HL-60 (cell line): ENCODE measurements at regions not wholly inside any gene's neighbourhood (a gene's known extent, or its start where the extent isn't known, plus 50 kb on each side); places are given as distances from the start of the nearest gene placed in this dataset.

Source experiments
- CTCF ChIP-seq: IDR thresholded peaks from one replicate; pipeline ENCODE4 v1.5.1; 2011; ENCODE audit warnings: low read length, control low read depth, inconsistent platforms; ENCODE audit not compliant: insufficient read depth
- SPI1 ChIP-seq: IDR thresholded peaks from 2 replicates; pipeline ENCODE4 v1.6.1; 2012; ENCODE audit warnings: low read depth, mild to moderate bottlenecking, borderline replicate concordance
- TF ChIP-seq, protein P1 (sequence below): IDR thresholded peaks from 2 replicates; pipeline ENCODE4 v1.6.1; 2012; ENCODE audit warnings: low read depth; ENCODE audit not compliant: insufficient replicate concordance

- TF ChIP-seq CTCF (no peak), SPI1 (no peak)
- TF ChIP-seq, protein P1, sequence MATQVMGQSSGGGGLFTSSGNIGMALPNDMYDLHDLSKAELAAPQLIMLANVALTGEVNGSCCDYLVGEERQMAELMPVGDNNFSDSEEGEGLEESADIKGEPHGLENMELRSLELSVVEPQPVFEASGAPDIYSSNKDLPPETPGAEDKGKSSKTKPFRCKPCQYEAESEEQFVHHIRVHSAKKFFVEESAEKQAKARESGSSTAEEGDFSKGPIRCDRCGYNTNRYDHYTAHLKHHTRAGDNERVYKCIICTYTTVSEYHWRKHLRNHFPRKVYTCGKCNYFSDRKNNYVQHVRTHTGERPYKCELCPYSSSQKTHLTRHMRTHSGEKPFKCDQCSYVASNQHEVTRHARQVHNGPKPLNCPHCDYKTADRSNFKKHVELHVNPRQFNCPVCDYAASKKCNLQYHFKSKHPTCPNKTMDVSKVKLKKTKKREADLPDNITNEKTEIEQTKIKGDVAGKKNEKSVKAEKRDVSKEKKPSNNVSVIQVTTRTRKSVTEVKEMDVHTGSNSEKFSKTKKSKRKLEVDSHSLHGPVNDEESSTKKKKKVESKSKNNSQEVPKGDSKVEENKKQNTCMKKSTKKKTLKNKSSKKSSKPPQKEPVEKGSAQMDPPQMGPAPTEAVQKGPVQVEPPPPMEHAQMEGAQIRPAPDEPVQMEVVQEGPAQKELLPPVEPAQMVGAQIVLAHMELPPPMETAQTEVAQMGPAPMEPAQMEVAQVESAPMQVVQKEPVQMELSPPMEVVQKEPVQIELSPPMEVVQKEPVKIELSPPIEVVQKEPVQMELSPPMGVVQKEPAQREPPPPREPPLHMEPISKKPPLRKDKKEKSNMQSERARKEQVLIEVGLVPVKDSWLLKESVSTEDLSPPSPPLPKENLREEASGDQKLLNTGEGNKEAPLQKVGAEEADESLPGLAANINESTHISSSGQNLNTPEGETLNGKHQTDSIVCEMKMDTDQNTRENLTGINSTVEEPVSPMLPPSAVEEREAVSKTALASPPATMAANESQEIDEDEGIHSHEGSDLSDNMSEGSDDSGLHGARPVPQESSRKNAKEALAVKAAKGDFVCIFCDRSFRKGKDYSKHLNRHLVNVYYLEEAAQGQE, result no peak
Measured at GRCh38 chr13:57491318-57491717, 140.2 kb upstream of the PCDH17 start.
